ENCODE measurements at regions not wholly inside any gene's neighbourhood (a gene's known extent, or its start where the extent isn't known, plus 50 kb on each side); places are given as distances from the start of the nearest gene placed in this dataset.

- TF ChIP-seq CTCF (IDR thresholded peaks at IDR 0.05; ENCODE audit: low read depth, low read length, missing control alignments), result no peak
- no peak for DNase-seq (ENCODE audit: extremely low read depth, low read depth)
- H3K4me3 ChIP-seq (replicated peaks; ENCODE audit: low read depth, low read length), result no peak overlapping the region
Observed at GRCh38 chr12:132428936-132429601, 60.9 kb upstream of the FBRSL1 start.

GRCh38 chr12:132427999-132428935 lies 61.7 kb upstream of the FBRSL1 start:
- DNase-seq (ENCODE audit: extremely low read depth, low read depth), result no peak
- H3K4me3 ChIP-seq (replicated peaks; ENCODE audit: low read depth, low read length), result no peak overlapping the region

DNA sequence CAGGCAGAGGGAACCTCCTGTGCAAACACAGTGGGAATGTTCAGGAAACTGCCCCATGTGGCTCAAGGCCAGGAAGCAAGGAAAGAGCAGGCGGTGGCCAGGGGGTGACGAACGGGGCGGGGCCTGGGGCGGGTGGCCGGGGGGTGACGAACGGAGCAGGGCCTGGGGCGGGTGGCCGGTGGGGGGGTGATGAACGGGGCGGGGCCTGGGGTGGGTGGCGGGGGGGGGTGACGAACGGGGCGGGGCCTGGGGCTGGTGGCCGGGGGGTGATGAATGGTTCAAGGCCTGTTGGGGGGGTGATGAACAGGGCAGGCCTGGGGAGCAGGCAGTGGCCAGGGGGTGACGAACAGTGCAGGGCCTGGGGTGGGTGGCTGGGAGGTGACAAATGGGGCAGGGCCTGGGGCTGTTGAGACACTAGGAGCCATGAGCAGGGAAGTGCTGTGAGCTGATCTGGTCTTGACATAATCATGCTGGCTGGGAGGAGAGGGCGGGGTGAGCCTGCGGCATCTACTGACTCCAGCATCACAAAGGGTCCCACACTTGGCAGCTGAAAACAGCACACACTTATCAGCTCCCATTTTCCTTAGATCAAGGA lies 62.7 kb upstream of the FBRSL1 start:
- no peak for TF ChIP-seq CTCF (IDR thresholded peaks at IDR 0.05; ENCODE audit: low read depth, low read length, missing control alignments)
- DNase-seq (ENCODE audit: extremely low read depth, low read depth), result no peak
- no peak overlapping the region for H3K4me3 ChIP-seq (replicated peaks; ENCODE audit: low read depth, low read length)

More at GRCh38 chr12:132427999-132428935, 61.7 kb upstream of the FBRSL1 start:
- no peak for TF ChIP-seq CTCF (IDR thresholded peaks at IDR 0.05; ENCODE audit: low read depth, low read length, missing control alignments)

DNA sequence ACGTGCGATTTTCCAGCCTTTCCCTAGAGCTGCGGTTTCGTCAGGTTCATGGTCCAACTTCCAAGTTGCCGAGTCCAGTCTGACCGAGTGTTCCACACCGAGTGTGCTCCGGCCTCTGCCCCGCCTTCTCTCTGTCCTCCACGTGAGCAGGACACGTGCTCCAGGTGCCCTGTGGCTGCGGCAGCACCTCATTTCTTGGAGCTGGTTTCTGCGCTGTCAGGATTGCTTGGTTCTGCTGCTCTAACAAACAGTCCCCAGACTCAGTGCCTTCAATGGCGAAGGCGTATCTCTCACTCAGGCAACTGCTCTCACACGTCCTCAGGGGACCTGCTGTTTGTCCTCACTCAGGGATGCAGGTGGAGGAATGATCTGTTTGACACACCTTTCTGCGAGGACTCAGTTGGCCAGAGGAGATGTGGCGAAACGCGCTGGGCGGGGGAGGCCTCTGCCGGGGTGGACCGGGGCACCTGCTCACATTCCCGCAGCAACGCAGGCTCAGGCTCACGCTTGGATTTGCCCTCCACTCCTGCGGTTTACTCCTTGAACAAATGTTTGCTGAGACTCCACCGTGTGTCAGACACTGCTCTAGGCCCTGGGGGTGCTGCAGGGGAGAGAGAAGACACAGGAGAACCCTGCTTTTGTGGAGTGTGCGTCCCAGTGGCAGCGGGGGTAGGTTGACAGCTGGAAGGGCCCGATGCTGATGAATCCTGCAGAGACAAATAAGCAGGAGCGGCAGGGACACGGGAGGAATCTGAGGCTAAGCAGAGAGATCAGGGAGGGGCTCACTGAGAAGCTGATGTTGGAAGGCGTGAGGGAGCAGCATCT lies 63.4 kb upstream of the FBRSL1 start:
- TF ChIP-seq CTCF (IDR thresholded peaks at IDR 0.05; ENCODE audit: low read depth, low read length, missing control alignments), result no peak
- no peak for DNase-seq (ENCODE audit: extremely low read depth, low read depth)
- H3K4me3 ChIP-seq (replicated peaks; ENCODE audit: low read depth, low read length), result no peak overlapping the region

- H3K4me3 ChIP-seq (replicated peaks; ENCODE audit: low read depth, low read length), result no peak overlapping the region
- DNase-seq (ENCODE audit: extremely low read depth, low read depth), result no peak
- TF ChIP-seq CTCF (IDR thresholded peaks at IDR 0.05; ENCODE audit: low read depth, low read length, missing control alignments), result no peak
Observed at GRCh38 chr12:132424811-132425210, 65.1 kb upstream of the FBRSL1 start.

All from HFF-Myc (cell line).